Kidney glomerular epithelial cell (primary cell): ENCODE measurements at regions not wholly inside any gene's neighbourhood (a gene's known extent, or its start where the extent isn't known, plus 50 kb on each side); places are given as distances from the start of the nearest gene placed in this dataset.

Experiments used
- DNase-seq: peaks from one replicate; lab custom pipeline; 2025; lab: John Stamatoyannopoulos, UW

DNA sequence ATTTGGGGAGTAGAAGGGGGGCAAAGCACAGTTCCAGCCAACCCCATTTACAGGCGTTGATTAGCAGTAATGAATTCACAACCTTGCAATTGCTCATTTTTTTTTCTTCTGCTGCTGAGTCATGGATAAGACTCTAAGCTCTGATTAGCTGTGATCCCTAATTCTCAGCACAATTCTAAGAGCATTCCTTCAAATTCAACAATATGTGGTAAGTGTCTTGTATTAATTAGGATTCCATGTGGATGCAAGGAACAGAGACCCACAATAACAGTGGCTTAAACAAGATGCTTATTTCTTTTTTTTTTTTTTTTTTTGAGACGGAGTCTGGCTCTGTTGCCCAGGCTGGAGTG, 133.4 kb downstream of the PALM2AKAP2 start:
- no peak for DNase-seq

DNA sequence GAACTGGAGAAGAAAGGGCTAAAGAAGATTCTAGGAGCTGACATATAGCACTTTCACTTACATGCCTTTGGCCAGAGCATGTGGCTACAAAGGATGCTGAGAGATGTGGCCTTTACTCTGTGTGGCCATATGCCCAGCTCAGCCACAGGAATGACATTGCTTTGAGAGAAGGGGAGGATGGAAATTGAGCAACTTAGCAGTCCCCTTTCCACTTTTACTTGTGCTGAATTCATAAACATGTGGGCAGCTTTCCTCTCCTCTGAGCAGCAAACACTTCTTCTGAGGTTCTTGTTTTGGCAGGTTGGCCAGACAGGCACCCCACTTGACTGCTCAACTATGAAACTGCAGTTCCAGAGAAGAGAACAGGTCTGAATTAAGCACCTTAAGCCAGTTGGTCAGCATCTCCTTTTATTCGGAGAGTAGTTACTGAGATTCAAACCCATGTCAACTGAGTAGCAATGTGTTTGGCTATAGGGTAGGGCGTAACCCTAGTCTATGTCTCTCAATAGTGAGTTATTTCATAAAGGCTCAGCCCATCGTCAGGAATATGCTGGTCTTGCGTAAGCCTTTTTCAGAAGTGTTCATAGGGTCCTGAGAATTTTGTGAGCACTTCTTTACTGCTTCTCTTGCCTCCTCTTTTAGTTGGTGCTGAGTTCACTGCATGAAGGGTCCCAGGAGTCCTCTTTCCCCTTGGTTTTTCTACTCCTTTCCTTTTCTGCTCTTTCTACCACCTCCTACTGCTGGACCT, 134.5 kb downstream of the PALM2AKAP2 start:
- DNase-seq: peak; percentile 15

DNA sequence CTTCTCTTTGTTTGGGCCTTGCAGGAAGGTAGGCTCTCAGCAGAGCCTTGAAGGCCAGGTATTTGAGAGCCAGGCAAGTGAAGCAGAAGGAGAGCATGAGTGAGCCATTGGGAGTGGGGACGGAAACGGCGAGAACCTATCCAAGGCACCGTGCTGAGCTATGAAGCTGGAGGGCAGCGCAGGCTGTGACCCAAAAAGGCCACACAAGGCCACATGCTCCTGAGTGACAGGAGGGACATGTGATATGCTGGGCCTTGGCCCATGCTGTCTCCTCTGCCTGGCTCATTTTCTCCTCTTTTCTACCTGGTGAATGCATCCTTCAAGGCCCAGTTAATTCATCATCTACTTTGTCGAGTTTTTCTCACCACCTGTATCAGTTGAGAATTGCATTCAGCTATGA, 136.3 kb downstream of the PALM2AKAP2 start:
- no peak for DNase-seq

DNA sequence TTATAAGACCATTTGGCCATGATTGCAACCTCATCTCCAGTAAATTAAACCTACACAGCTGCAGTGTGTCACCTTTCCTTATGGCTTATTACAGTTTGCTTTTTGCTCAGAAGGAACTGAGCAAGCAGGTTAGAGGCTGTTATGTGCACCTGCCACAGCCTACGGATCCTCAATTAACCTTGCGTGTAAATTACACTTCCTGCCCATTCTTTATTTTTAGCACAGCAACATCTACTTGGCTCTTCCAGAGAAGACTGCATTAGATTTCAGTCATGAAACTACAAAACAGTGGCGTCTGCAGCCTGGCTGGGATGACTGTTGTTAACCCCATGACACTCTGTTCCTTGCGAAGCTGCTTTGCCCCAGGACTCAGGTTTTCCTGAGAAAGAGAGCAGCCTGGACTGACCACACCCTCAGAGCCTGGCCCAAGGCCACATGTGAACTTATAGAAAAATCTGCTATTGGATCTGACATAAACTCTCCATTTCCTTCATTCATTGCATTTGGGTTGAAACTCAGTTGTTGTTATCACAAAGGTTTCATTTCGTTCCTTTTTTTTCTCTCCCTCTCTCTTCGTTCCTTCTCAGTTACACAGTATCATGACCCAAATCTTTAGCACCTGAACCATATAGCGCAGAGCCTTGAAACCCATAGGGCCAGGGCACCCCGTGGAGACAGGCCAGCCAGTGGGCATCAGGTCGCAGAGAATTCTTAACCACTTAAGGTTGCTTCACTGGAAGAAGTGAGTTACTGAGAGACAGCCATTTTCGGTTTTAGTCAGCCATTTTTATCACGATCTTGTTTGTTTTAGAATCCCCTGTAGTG, 138.6 kb downstream of the PALM2AKAP2 start:
- DNase-seq: no peak

DNA sequence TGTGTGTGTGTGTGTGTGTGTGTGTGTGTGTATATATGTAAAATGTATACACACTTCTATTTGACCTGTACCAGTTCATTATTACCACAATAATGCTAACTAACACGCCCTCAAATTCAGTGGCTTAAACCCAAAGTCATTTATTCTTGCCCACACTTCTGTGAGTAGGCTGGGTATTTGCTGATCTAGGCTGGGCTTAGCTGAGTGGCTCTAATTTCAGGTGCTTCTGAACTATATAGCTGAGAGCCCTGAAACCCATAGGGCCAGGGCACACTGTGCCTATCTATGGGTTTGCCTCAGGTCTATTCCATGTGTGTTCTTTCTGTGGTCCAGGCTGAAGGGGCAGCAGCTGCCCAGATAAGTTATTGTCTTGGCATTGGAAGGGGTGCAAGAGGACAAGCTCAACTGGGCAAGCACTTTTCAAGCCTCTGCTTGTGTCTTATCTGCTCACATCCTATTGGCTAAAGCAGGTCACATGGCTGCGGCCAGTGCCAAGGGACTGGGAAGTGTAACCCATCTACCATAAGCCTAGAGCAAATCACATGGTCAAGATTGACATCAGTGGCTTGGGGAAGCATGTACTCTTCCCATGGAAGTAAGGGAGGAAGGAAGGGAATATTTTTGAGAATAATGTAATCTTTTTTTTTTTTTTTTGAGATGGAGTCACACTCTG, 139.9 kb downstream of the PALM2AKAP2 start:
- no peak for DNase-seq

DNA sequence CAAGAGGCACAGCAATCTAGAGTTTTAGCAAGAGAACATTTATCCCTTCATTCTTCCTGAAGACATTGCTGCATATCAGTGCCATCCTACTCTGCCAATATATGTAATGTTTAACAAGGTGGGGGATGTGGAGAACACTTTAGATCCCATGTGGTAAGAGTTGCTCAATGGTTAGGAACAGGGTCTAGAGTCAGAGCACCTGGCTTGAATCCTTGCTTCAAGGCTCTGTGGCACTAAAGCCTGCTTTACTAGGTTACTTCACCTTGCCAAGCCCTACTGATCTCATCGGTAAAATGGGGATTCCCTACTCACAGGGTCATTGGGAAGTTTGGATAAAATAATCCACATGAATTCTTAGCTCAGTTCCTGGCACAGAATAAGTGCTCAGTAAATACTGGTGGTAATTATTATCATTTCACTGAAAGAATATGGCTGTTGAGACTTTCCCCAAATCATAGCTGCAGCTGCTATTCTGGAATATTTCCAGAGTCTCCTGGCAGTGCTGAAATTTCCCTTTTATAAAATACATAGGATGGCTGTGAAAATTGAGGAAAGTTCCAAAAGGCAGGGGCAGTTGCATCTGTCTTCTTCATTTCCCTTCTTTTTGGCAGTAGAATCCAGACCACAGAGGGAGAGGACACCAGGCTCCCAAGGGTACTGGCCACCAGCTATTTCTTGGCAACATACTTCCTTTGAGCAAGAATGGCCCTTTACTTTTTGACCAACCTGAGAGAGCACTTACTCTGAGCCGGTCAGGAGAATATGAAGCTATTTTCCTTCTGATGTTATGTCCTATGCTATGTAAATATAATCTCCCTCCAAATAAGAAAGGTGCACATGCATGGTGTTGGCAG, 142.8 kb downstream of the PALM2AKAP2 start:
- no peak for DNase-seq

DNA sequence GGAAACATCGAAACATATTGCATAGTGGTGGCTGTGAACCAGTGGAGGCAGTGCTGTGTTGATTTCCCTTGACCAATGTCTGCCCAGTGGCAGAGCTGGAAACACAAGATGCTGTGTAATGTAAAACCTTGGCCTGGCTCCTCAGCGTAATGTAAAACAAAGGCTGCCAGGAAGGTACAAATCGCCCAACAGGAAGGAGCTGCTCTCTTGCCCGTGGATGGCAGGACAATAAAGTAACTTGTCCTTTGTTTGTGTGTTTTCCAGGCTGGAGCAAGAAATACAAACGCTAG, 143.4 kb downstream of the PALM2AKAP2 start:
- DNase-seq: no peak

DNA sequence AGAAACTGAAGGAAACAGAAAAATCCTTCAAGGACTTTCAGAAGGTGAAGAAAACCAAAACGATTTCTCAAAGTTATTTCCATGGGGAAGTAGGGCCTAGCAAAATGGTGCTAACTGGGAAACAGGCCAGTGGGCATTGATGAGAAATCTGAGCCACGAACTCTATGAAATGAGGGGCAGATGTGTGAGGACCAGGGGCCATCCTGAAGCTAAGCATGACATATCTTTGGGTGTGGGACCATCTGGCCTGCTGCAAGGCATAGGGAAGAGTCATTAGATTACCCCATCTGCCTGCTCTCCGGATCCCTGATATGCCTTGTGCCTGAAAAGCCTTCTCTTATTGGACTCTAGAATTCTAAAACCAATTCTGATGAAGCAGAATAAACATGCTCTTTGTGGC, 143.8 kb downstream of the PALM2AKAP2 start:
- DNase-seq: no peak

DNA sequence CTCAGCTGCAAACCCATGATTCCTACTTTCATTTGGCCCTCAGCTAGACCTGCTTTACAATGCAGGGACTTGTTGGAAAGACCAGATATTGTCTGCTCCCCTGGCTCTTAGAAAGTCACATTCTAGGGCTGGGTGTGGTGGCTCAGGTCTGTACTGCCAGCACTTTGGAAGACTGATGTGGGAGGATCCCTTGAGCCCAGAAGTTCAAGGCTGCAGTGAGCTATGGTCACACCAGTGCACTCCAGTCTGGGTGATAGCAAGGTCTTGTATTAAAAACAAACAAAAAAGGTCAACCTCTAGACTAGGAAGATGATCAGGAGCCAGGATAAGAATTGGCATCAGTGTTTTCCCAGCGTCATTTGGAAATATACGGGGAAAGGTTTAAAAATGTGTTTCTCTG, 145.8 kb downstream of the PALM2AKAP2 start:
- no peak for DNase-seq

DNA sequence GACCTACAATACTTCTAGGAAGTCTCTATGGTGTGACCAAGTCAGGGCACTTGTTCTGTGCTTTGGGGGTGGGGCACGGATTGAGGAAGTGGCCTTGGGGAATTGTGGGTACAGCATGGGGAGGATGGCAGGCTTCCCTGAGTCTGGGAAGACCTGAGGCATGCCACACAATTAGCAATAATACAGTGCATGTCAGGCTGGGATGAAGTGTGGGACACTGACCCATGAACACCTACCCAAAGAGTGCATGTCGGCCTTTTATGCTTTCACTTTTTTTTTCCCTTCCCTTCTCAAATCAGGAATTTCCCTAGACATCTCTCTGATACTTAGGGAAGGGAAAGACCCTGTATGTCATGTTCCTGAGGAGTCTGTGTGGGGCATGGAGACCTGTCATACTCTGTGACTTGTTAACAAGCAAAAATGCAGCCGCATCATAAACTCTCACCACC, 146.4 kb downstream of the PALM2AKAP2 start:
- DNase-seq: no peak

DNA sequence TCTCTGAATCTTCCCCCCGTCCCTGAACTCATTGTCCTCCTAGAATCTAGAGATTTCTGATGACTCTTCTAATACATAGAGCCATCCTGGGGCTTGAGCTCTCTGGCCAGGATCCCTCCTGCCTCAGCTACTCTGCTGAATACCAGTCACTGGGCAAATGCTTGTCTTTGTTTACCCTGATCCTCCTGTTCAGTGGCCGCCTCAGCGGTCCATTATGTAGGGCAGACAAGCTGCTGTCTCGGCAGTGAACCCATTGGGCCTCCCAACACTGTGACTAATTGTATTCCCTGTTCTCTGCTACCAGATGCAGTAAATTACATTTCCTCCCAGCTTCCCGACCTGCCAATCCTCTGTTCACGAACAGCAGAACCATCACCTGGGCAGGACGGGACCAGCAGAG, 151.6 kb downstream of the PALM2AKAP2 start:
- no peak for DNase-seq

DNA sequence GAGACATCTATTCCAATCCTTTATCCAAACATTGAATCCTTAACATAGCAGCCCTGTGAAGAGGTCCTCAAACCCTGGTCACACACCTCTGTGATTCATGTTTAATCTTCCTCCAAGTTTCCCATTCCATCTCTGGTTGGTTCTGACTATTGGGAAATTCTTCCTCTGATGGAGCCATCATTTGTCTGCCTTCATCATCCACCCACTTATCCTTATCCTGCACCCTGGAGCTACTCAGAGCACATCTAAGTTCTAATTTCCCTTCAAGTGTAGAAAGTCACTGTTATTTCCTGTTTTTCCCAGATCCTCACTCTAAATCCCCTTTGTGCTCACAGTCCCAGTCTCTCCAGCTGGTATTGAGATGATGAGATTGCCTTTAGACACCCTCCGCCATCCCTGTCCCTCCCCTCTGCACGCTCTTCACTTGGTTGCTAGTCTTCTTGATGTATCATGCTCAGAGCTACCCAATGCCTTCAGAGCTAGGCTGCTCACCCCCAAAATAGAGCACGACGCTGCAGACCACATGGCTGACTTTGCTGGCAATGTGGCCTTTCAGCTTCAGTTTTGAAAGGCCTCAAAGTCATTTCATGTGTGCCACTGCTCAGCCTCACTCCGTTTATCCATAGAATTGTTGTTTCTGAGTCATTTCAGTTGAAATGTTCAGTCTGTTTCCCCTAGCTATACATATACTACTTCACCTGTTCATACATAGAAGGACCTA, 154.3 kb downstream of the PALM2AKAP2 start:
- DNase-seq: no peak

DNA sequence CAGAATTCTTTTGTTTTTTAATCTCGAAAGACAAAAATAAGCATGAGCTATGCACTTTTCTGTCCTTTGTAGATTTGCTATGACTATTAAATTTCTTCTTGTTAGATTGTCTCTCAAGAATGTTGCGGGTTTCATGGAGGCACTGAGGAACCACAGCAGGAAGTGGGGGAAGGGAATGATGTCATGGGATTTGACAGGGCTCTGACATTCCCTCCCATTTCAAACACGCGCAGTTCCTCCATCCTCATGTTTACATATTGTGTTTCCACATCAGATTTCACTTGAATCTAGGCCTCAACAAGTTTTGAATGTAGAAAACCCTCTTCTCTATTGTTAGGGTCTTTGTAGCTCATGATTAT, 154.8 kb downstream of the PALM2AKAP2 start:
- no peak for DNase-seq

DNA sequence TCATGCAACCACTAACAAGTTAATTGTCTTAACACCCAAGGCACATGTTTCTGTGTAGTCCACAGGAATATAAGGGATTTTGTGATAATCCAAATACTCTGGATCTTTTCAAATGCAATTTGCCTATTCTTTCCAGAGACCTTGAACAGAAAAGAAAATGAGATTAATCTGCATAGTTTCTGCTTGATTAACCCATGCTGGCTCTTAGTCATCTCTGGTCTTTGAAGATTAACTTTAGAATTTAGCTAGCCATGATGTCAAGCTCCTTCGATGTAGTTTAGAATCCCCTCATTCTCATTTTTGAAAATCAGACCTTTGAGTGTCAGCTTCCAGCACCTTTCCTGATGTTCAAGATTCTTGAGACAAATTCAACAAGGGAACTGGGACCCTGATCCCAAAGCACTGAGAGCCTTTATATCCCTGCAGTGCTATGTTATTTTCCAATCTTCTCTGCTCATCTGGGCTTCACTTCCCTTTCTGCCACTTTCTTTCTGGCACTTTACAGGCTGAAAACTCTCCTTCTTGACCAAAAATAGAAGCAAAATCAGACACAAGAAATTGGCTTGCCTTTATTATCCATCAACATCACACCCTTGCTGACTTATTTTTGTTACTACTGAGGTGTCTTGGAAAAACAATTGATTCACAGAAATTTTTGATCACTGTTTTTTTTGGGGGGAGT, 155.5 kb downstream of the PALM2AKAP2 start:
- DNase-seq: peak; percentile 23

DNA sequence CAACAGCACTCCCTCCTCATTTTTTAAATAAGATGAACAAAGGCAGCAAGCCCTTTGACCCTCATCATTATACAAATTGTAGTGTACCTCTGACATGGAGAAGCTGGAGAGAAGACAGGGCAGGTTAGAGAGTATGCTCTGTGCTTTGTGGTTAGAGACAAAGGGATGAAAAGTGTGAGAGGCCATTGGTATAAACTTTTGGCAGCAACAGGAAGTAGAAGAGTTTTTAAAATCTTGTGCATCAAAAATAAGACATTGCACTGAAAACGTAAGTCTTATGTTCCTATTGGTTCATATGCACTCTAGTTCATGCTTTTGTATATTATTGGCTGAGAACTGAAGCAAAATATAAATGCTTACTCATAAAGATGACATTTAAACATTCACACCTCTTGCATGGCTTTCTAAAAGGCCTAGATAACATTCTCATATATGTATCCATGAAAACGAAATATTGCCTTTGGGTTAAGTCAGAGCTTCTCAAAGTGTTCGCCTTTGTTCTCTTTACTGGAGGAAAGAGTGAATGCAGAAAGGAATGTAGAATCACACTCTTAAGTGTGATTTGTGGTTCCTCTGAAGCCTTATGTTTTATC, 158.0 kb downstream of the PALM2AKAP2 start:
- DNase-seq: no peak

DNA sequence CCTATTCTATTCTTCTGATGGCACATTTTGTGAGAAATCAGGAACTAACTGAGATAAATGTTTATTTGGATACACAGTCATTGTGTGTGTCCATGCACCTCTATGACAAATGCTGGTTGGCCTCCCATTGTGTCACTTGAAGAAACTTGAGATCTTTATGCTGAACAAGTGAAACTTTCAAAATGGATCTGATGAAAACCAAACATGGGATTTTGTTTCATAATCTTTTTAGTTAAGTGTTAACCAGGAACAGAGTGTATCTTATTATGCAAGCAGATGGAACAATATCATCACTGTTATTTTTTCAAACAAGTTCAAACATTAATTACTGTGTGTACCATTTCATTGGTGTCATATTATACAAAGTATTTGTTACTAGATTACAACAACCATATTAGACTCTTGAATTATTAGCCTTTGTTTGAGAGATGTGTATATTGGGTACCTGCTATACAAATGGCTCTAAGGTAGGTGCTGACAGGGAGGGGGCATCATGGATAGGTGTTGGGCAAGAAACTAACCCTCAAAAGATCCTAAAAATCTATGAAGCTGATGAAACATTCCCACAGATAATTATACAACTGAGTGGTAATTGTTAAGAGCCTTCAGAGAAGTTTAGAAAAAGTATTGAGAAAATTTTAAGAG, 159.8 kb downstream of the PALM2AKAP2 start:
- DNase-seq: no peak

DNA sequence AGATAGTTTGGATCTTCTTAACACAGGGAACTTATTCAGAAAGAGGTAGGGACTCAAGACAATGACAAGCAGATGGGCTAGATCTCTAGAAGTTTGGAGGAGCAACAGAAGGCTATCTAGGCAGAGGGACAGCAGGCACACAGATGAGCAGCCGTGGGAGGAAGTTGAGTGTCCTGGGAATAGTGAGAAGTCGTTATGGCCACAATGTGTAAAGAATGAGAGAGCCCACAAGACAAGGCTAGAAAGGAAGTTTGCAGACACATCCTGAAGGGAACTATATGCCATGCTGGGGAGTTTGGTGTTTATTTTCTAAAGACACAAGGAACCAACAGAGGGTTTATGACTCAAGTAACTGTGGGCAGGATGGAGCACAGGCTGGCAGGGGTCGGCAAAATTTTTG, 160.6 kb downstream of the PALM2AKAP2 start:
- no peak for DNase-seq

DNA sequence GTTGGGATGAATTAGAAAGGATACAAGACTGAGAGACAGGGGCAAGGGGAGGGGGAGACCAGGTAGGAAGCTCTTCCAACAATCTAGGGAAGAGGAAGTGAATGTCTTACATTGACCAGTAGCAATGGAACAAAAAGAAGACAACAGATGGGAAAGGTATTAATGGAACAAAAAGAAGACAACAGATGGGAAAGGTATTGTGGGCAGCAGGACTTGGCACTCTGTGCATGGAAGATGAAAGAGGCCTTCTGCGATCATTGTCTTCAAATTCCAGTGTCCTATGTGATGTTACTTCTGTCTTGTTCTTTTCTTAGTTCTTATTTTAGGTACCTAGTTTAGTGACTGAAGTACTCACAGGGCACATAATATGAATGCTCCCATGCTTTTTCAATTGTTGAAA, 161.8 kb downstream of the PALM2AKAP2 start:
- DNase-seq: no peak

DNA sequence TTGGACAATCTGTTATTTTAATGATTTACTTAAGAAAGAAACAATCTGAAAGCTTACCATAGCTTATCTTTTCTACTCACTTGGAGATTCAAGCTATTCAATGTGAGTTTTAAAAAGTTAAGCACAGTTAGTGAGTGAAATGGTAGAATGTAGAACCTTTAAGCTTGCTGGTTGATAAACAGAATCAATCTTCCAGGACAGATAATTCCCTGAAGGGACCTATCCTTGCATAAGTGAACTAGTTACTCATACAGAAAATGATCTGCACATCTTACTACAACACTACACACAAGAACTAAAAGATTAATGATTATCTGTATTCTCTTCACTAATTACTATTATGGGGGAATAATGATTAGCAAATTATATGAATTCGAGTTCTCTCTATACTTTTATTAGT, 165.6 kb downstream of the PALM2AKAP2 start:
- DNase-seq: no peak

DNA sequence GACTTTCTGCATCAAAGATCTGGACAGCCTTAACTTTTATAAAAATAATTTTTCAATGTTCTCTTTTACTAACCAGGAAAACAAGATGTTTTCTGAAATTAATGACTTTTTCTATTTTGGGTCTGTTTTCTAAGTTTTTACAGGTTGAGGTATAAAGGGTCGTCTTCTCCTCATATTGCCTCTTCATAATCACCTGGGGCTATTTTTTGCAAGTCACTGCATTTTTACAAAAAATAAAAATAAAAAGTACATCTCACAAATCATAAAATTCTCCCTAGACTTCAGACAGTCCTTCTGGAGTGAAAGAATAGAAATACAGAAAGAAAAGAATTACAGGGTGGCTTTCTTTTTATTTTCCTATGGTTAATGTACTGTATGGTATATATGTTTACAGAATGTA, 168.5 kb downstream of the PALM2AKAP2 start:
- DNase-seq: no peak
